H1 (cell line): ENCODE measurements at regions not wholly inside any gene's neighbourhood (a gene's known extent, or its start where the extent isn't known, plus 50 kb on each side); places are given as distances from the start of the nearest gene placed in this dataset.

ENCODE experiments used
- CREB1 ChIP-seq: IDR thresholded peaks from 2 replicates; pipeline ENCODE4 v1.6.1; 2012; ENCODE audit warnings: inconsistent platforms
- EZH2 ChIP-seq: fragments of 200-600 bp; sonication (generic); IDR thresholded peaks from 2 replicates; pipeline ENCODE4 v1.7.1; 2012; ENCODE audit warnings: low read depth, mild to moderate bottlenecking, moderate library complexity, low read length, inconsistent platforms; ENCODE audit not compliant: severe bottlenecking
- JUND ChIP-seq: IDR thresholded peaks from 2 replicates; pipeline ENCODE4 v1.6.1; 2011; ENCODE audit warnings: mild to moderate bottlenecking, improper control_type of control experiment, low read length
- SP2 ChIP-seq: IDR thresholded peaks from 2 replicates; pipeline ENCODE4 v1.6.1; 2012; ENCODE audit warnings: mild to moderate bottlenecking, low read length, inconsistent platforms
- TAF1 ChIP-seq: IDR thresholded peaks from 2 replicates; pipeline ENCODE4 v1.6.1; 2011; ENCODE audit warnings: mild to moderate bottlenecking, low read depth, low read length
- ZNF274 ChIP-seq: IDR thresholded peaks from 2 replicates; pipeline ENCODE4 v1.7.0; 2012; ENCODE audit warnings: low read length, borderline replicate concordance; ENCODE audit errors: extremely low read depth
- TF ChIP-seq, protein P1 (sequence below), 3 experiments: IDR thresholded peaks; 1 replicate in 2 of 3; 2 replicates in 1 of 3; pipeline versions ENCODE4 v1.5.1 to v1.6.1; 2011; ENCODE audit warnings: low read length in 3 of 3, mild to moderate bottlenecking in 3 of 3, inconsistent platforms in 2 of 3, low read depth in 1 of 3, moderate library complexity in 1 of 3; ENCODE audit not compliant: insufficient read depth in 1 of 3; ENCODE audit errors: control extremely low read depth in 1 of 3

DNA sequence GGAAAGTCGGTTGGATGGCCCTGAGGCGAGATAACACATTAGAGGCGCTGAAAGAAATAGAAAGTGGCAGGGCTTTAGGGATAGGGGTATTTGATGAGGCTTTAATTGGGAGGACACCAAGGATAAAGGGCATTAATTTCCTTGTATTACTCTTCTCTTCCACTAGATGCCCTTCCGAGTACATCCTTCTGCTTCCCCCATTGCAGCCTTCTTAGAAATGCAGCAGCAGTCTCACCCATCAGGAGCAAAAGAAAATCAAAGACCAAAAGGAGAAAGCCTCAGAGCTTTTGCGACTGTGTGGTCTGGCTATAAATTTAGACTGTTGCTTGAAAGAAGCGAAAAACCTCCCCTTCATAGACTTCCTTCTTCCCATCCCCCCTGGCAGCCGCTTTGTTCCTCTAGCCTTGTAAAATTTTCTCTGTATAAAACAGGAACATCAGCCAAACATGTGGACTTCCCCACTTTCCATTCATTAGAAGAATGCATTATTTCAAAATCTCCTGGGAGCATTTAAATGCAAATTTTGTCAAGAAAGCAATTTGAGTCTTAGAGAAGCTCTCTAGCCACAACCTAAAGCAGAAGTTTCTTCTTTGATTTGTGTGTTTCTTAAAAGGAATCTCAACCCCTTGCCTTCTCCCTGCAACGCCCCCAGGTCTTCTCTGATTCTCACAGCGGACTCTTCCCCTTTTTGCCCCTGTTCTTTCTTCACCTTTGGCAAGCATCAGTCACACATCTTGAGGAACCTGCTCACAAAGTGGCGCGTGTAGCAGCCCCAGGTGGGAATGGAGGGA, 76.6 kb downstream of the NDUFS5 start (continued):
- TF ChIP-seq ZNF274 (no peak), EZH2 (no peak), TAF1 (peak; percentile 22; the same call in 1 of the 2 replicates), JUND (no peak), SP2 (no peak), CREB1 (no peak)
- TF ChIP-seq, protein P1, sequence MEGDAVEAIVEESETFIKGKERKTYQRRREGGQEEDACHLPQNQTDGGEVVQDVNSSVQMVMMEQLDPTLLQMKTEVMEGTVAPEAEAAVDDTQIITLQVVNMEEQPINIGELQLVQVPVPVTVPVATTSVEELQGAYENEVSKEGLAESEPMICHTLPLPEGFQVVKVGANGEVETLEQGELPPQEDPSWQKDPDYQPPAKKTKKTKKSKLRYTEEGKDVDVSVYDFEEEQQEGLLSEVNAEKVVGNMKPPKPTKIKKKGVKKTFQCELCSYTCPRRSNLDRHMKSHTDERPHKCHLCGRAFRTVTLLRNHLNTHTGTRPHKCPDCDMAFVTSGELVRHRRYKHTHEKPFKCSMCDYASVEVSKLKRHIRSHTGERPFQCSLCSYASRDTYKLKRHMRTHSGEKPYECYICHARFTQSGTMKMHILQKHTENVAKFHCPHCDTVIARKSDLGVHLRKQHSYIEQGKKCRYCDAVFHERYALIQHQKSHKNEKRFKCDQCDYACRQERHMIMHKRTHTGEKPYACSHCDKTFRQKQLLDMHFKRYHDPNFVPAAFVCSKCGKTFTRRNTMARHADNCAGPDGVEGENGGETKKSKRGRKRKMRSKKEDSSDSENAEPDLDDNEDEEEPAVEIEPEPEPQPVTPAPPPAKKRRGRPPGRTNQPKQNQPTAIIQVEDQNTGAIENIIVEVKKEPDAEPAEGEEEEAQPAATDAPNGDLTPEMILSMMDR (IDR thresholded peaks at IDR 0.05; ENCODE audit: control extremely low read depth in 1 of 3, insufficient read depth in 1 of 3, low read depth in 1 of 3, low read length in 3 of 3): peak in 2 of 3 experiments; percentile 72 to 77; a peak in 3 of 4 replicates
